ENCODE measurements at regions not wholly inside any gene's neighbourhood (a gene's known extent, or its start where the extent isn't known, plus 50 kb on each side); places are given as distances from the start of the nearest gene placed in this dataset.

DNA sequence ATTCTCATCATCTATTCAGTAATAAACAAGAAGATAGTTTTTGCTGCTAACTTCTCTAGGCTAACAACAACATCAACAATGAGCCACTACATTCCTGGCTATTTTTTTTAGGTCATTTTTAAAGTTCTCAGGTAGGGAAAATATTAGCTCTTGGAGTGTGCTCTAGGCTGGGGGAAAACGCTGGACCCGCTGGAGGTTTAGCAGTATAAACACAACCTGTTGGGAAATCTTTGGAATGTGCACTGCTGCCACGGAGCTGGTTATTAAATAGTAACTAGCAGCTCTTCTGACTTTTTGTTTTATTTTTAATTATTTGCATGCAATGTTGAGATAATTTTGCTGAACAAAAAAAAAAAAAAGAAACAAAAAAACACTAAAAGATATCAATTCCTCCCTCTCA is 892.1 kb upstream of the ACVR2A start:
- H3K27ac ChIP-seq = no peak overlapping the region
- no peaks in the 10 kb centered on the region for H3K9me3 ChIP-seq
- H3K27me3 ChIP-seq = no peaks in the 10 kb centered on the region
- H3K4me3 ChIP-seq (ENCODE audit: low read depth in 1 of 2, low read length in 1 of 2) = no peak overlapping the region
- no peaks in the 10 kb centered on the region for H3K36me3 ChIP-seq
- TF ChIP-seq, protein P1, sequence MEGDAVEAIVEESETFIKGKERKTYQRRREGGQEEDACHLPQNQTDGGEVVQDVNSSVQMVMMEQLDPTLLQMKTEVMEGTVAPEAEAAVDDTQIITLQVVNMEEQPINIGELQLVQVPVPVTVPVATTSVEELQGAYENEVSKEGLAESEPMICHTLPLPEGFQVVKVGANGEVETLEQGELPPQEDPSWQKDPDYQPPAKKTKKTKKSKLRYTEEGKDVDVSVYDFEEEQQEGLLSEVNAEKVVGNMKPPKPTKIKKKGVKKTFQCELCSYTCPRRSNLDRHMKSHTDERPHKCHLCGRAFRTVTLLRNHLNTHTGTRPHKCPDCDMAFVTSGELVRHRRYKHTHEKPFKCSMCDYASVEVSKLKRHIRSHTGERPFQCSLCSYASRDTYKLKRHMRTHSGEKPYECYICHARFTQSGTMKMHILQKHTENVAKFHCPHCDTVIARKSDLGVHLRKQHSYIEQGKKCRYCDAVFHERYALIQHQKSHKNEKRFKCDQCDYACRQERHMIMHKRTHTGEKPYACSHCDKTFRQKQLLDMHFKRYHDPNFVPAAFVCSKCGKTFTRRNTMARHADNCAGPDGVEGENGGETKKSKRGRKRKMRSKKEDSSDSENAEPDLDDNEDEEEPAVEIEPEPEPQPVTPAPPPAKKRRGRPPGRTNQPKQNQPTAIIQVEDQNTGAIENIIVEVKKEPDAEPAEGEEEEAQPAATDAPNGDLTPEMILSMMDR (IDR thresholded peaks at IDR 0.05) = no peak
- no peaks in the 10 kb centered on the region for H3K4me1 ChIP-seq (ENCODE audit: control insufficient read depth in 1 of 2, insufficient read depth in 1 of 2, low read depth in 1 of 2, low read length in 1 of 2)

DNA sequence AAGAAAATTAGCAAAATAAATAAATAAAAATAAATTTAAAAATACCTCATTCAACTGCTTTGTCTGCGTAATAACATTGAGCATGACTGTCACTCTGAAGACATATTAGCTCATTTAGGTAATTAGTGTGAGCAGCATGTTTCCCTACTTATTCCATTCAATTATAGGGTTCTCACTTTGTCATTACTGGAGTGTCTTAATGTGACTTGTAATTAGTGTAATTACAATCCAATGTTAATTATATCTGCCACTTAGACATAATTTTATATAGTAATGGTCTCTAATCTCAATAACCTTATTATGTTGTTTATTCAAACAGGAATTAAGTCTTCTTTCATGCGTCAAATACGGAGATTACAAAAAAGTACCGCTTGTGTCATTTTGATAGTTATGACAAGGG is 893.9 kb upstream of the ACVR2A start:
- TF ChIP-seq, protein P1 (IDR thresholded peaks at IDR 0.05) = no peak
- no peaks in the 10 kb centered on the region for H3K27me3 ChIP-seq
- H3K4me1 ChIP-seq (ENCODE audit: control insufficient read depth in 1 of 2, insufficient read depth in 1 of 2, low read depth in 1 of 2, low read length in 1 of 2) = no peaks in the 10 kb centered on the region
- no peak overlapping the region for H3K27ac ChIP-seq
- no peaks in the 10 kb centered on the region for H3K9me3 ChIP-seq
- no peak overlapping the region for H3K4me3 ChIP-seq (ENCODE audit: low read depth in 1 of 2, low read length in 1 of 2)
- no peaks in the 10 kb centered on the region for H3K36me3 ChIP-seq

DNA sequence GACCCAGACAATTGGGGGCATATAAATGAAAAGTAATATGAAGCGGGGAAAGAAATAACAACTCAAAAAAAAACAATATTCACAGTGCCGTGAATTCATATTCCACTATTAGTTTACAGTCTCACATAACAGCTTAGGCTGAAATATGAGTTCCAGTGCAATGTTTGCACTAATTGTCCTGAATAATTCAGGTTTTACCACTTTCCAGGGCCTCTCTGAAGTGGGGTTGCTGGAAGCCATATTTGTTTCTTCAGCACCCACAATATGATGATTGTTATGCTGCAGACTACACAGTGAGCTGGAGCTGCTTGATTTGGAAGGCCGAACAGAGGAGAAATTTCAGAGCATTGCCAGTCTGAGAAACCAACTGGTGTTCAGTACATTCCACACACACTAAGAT is 894.5 kb upstream of the ACVR2A start:
- Histone ChIP-seq H3K27me3 (no peaks in the 10 kb centered on the region), H3K36me3 (no peaks in the 10 kb centered on the region), H3K9me3 (no peaks in the 10 kb centered on the region), H3K4me3 (ENCODE audit: low read depth in 1 of 2, low read length in 1 of 2) (no peak overlapping the region), H3K27ac (no peak overlapping the region), H3K4me1 (ENCODE audit: control insufficient read depth in 1 of 2, insufficient read depth in 1 of 2, low read depth in 1 of 2, low read length in 1 of 2) (no peaks in the 10 kb centered on the region)
- TF ChIP-seq, protein P1 (IDR thresholded peaks at IDR 0.05) = no peak

DNA sequence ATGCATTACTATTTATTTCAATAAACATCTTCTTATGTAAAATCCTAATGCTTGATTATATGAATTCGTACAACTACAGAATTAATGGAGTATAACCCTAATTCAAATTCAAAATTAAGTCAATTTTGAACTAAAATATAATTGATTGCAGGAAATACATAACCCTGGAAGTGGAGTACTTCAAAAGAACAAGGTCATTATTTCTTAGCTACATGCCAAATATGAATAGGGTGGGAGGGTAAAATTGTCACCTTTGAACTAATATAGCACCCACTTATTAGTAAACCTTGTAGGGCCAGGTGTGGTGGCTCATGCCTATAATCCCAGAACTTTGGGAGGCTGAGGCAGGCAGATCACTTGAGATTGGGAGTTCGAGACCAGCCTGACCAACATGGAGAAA is 895.4 kb upstream of the ACVR2A start:
- Histone ChIP-seq H3K4me1 (ENCODE audit: control insufficient read depth in 1 of 2, insufficient read depth in 1 of 2, low read depth in 1 of 2, low read length in 1 of 2) (no peaks in the 10 kb centered on the region), H3K36me3 (no peaks in the 10 kb centered on the region), H3K9me3 (no peaks in the 10 kb centered on the region), H3K4me3 (ENCODE audit: low read depth in 1 of 2, low read length in 1 of 2) (no peak overlapping the region), H3K27me3 (no peaks in the 10 kb centered on the region), H3K27ac (no peak overlapping the region)
- TF ChIP-seq, protein P1 (IDR thresholded peaks at IDR 0.05) = no peak

DNA sequence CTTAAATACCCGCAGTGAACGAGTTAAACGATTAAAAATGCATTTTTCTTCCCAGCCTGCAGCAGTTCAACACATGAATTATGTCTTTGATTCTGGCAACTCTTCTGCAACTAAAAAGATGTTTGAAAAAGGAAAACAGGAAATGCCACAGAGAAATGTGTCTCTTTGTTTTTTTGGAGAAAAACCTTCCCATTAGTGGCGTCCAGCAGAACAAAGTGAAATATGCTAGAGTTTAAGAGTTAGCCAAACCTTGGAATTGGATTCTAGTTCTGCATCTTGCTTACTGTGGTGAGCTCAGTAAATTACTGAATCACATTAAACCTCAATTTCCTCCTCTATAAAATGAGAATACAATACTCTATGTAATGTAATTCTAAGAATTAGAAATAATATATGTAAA is 900.2 kb upstream of the ACVR2A start:
- Histone ChIP-seq H3K36me3 (no peaks in the 10 kb centered on the region), H3K27ac (no peak overlapping the region), H3K4me1 (ENCODE audit: control insufficient read depth in 1 of 2, insufficient read depth in 1 of 2, low read depth in 1 of 2, low read length in 1 of 2) (no peaks in the 10 kb centered on the region), H3K4me3 (ENCODE audit: low read depth in 1 of 2, low read length in 1 of 2) (no peak overlapping the region), H3K27me3 (no peaks in the 10 kb centered on the region), H3K9me3 (no peaks in the 10 kb centered on the region)
- TF ChIP-seq, protein P1 (IDR thresholded peaks at IDR 0.05) = no peak

All from neutrophil (primary cell).